Trophoblast cell (in vitro differentiated cells and primary cell): ENCODE measurements at regions not wholly inside any gene's neighbourhood (a gene's known extent, or its start where the extent isn't known, plus 50 kb on each side); places are given as distances from the start of the nearest gene placed in this dataset.

ENCODE experiments used
- DNase-seq, 2 donors: peaks; one replicate each; pipeline ENCODE4 v3.0.0-alpha.2; 2016
- H2AFZ ChIP-seq: 2 replicates; pipeline ENCODE4 v1.6.1; 2013; ENCODE audit warnings: low read length, moderate library complexity, mild to moderate bottlenecking; ENCODE audit not compliant: insufficient read depth, poor library complexity
- H2AK5ac ChIP-seq: 2 replicates; pipeline ENCODE4 v1.6.1; 2013; ENCODE audit warnings: mild to moderate bottlenecking, low read length
- H2BK120ac ChIP-seq: 2 replicates; pipeline ENCODE4 v1.6.1; 2013; ENCODE audit warnings: low read length, mild to moderate bottlenecking, moderate library complexity; ENCODE audit not compliant: insufficient read depth, poor library complexity
- H2BK12ac ChIP-seq: 2 replicates; pipeline ENCODE4 v1.6.1; 2013; ENCODE audit warnings: mild to moderate bottlenecking, low read length, moderate library complexity
- H2BK5ac ChIP-seq: 2 replicates; pipeline ENCODE4 v1.6.1; 2013; ENCODE audit warnings: low read length, low read depth, moderate library complexity, mild to moderate bottlenecking; ENCODE audit not compliant: poor library complexity
- H3K14ac ChIP-seq: 2 replicates; pipeline ENCODE4 v1.6.1; 2013; ENCODE audit warnings: mild to moderate bottlenecking, low read length
- H3K18ac ChIP-seq: 2 replicates; pipeline ENCODE4 v1.6.1; 2013; ENCODE audit warnings: mild to moderate bottlenecking, low read length
- H3K23ac ChIP-seq: 2 replicates; pipeline ENCODE4 v1.6.1; 2013; ENCODE audit warnings: low read length
- H3K27ac ChIP-seq: 2 replicates; pipeline ENCODE4 v1.5.1; 2013; ENCODE audit warnings: low read depth, mild to moderate bottlenecking, inconsistent platforms, low read length, moderate library complexity
- H3K27me3 ChIP-seq: 2 replicates; pipeline ENCODE4 v1.6.1; 2013; ENCODE audit warnings: inconsistent platforms, mild to moderate bottlenecking, low read length, moderate library complexity; ENCODE audit not compliant: insufficient read depth
- H3K36me3 ChIP-seq, 2 experiments: 1 replicate in 1 of 2; 2 replicates in 1 of 2; pipeline ENCODE4 v1.6.1; 2013; ENCODE audit warnings: low read length in 2 of 2, mild to moderate bottlenecking in 2 of 2, moderate library complexity in 1 of 2; ENCODE audit not compliant: insufficient read depth in 2 of 2, control insufficient read depth in 1 of 2
- H3K4ac ChIP-seq: 2 replicates; pipeline ENCODE4 v1.6.1; 2013; ENCODE audit warnings: low read depth, mild to moderate bottlenecking, low read length, moderate library complexity
- H3K4me1 ChIP-seq, 2 experiments: 1 replicate in 1 of 2; 2 replicates in 1 of 2; pipeline ENCODE4 v1.6.1; 2013; ENCODE audit warnings: low read length in 2 of 2, mild to moderate bottlenecking in 2 of 2, moderate library complexity in 1 of 2; ENCODE audit not compliant: insufficient read depth in 2 of 2, control insufficient read depth in 1 of 2
- H3K4me2 ChIP-seq: 2 replicates; pipeline ENCODE4 v1.6.1; 2013; ENCODE audit warnings: inconsistent platforms, mild to moderate bottlenecking, low read length, moderate library complexity
- H3K4me3 ChIP-seq: 2 replicates; pipeline ENCODE4 v1.5.1; 2013; ENCODE audit warnings: mild to moderate bottlenecking, low read depth, low read length, inconsistent platforms
- H3K79me1 ChIP-seq: one replicate; pipeline ENCODE4 v1.6.1; 2013; ENCODE audit warnings: low read length
- H3K79me2 ChIP-seq: 2 replicates; pipeline ENCODE4 v1.6.1; 2013; ENCODE audit warnings: low read length, mild to moderate bottlenecking; ENCODE audit not compliant: control insufficient read depth, insufficient read depth, poor library complexity
- H3K9ac ChIP-seq: 2 replicates; pipeline ENCODE4 v1.6.1; 2013; ENCODE audit warnings: mild to moderate bottlenecking, low read length
- H3K9me3 ChIP-seq: 2 replicates; pipeline ENCODE4 v1.6.1; 2013; ENCODE audit warnings: low read depth, mild to moderate bottlenecking, control low read depth, inconsistent platforms, low read length; ENCODE audit not compliant: insufficient read depth
- H4K12ac ChIP-seq: 2 replicates; pipeline ENCODE4 v1.6.1; 2013; ENCODE audit warnings: low read depth, mild to moderate bottlenecking, low read length, moderate library complexity
- H4K8ac ChIP-seq: 2 replicates; pipeline ENCODE4 v1.6.1; 2013; ENCODE audit warnings: low read depth, mild to moderate bottlenecking, low read length, moderate library complexity
- H4K91ac ChIP-seq: one replicate; pipeline ENCODE4 v1.6.1; 2013; ENCODE audit warnings: low read depth, mild to moderate bottlenecking, low read length, moderate library complexity
- WGBS: extraction: QIAGEN DNeasy Blood & Tissue Kit; methylation state at CpG from one replicate; pipeline ENCODE4 v1.1.7; 2013; ENCODE audit warnings: missing lambda C conversion rate; ENCODE audit not compliant: insufficient read length, insufficient coverage; ENCODE audit errors: extremely low coverage; 5-methylcytosine and 5-hydroxymethylcytosine counted together

DNA sequence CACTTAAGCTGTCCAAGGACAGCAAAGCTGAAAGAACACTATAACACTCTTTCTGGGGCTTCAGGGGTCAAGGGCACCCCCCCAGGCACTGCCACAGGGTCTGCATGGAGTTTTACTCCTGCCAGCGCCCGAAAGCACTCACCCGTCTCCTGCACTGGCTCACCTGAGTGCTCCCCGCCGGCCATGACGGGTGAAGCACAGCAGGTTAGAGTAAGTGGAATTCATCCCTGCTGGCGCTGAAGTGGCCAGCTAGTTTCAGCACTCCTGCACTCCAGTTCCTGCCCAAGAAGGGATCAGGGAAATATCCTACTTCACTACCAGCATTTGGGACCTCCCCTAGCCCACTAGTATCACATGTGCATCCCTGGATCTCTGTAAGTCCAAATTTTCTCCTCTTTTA is 516.0 kb downstream of the ZNF608 start:
- H3K4me2 ChIP-seq = no peak overlapping the region
- no peak overlapping the region for H3K23ac ChIP-seq
- H3K36me3 ChIP-seq = no peaks in the 10 kb centered on the region
- no peaks in the 10 kb centered on the region for H3K9me3 ChIP-seq
- H3K18ac ChIP-seq = no peak overlapping the region
- no peak overlapping the region for H2BK120ac ChIP-seq
- no peaks in the 10 kb centered on the region for H3K79me2 ChIP-seq
- H3K27ac ChIP-seq = no peak overlapping the region
- H3K4me3 ChIP-seq = no peak overlapping the region
- H3K9ac ChIP-seq = no peak overlapping the region
- no peaks in the 10 kb centered on the region for H3K27me3 ChIP-seq
- no peak for DNase-seq
- H2AK5ac ChIP-seq = no peak overlapping the region
- no peak overlapping the region for H3K4ac ChIP-seq
- H3K14ac ChIP-seq = no peak overlapping the region
- H3K4me1 ChIP-seq = no peaks in the 10 kb centered on the region
- no peak overlapping the region for H2AFZ ChIP-seq
- H2BK12ac ChIP-seq = no peak overlapping the region
- no peaks in the 10 kb centered on the region for H3K79me1 ChIP-seq
- no peak overlapping the region for H4K12ac ChIP-seq
- H4K8ac ChIP-seq = no peak overlapping the region
- no CpG with 5 or more reads among the region's 7 CpGs for WGBS
- no peak overlapping the region for H2BK5ac ChIP-seq
- no peak overlapping the region for H4K91ac ChIP-seq

DNA sequence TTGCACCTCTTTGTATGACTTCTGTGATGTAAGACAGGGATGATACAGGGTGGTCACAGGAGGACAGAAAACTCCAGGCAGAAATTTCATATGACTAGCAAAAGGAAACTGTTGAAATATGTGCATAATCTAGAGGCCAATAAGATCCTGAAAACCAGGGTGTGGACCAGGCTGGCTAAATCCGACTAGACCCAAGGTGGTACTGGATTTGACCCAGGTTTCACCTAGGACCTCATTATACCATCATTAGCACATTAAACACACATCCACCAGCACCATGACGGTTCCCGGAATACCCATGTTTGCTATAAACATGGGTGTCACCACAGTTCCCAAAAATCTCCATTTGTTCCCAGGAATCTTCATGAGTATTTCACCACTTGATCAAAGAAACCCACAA is 517.1 kb downstream of the ZNF608 start:
- WGBS = no CpG with 5 or more reads among the region's 3 CpGs
- Histone ChIP-seq H3K23ac (no peak overlapping the region), H2BK12ac (no peak overlapping the region), H3K4me1 (no peaks in the 10 kb centered on the region), H2BK120ac (no peak overlapping the region), H4K8ac (no peak overlapping the region), H4K91ac (no peak overlapping the region), H3K9ac (no peak overlapping the region), H3K4me3 (no peak overlapping the region), H3K79me2 (no peaks in the 10 kb centered on the region), H3K27me3 (no peaks in the 10 kb centered on the region), H3K4ac (no peak overlapping the region), H3K79me1 (no peaks in the 10 kb centered on the region), H3K27ac (no peak overlapping the region), H2AFZ (no peak overlapping the region), H3K36me3 (no peaks in the 10 kb centered on the region), H3K14ac (no peak overlapping the region), H2BK5ac (no peak overlapping the region), H3K9me3 (no peaks in the 10 kb centered on the region), H3K4me2 (no peak overlapping the region), H3K18ac (no peak overlapping the region), H4K12ac (no peak overlapping the region), H2AK5ac (no peak overlapping the region)
- DNase-seq = no peak

DNA sequence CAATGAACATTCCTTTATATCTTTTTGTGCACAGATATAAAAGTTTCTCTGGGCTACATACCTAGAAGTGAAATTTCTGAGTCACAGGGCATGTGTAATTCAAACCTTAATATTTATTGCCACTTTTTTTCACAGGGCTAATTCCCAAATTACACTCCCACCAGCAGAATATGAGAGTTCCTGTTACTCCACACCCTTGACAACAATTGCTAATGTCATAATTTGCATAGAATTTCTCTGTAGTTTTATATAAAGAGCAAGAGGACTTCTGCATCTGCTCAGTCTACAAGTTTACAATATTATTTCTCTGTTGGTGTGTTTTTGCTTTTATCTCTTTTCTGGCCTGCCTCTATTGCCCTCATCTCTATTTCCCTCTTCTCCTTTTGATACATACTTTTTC is 518.5 kb downstream of the ZNF608 start:
- Histone ChIP-seq H3K4ac (no peak overlapping the region), H2BK12ac (no peak overlapping the region), H3K4me3 (no peak overlapping the region), H4K91ac (no peak overlapping the region), H3K79me1 (no peaks in the 10 kb centered on the region), H3K14ac (no peak overlapping the region), H3K27me3 (no peaks in the 10 kb centered on the region), H2BK5ac (no peak overlapping the region), H3K4me2 (no peak overlapping the region), H3K4me1 (no peaks in the 10 kb centered on the region), H2AFZ (no peak overlapping the region), H2AK5ac (no peak overlapping the region), H3K9ac (no peak overlapping the region), H4K12ac (no peak overlapping the region), H3K23ac (no peak overlapping the region), H2BK120ac (no peak overlapping the region), H3K18ac (no peak overlapping the region), H3K27ac (no peak overlapping the region), H3K79me2 (no peaks in the 10 kb centered on the region), H3K9me3 (no peaks in the 10 kb centered on the region), H4K8ac (no peak overlapping the region), H3K36me3 (no peaks in the 10 kb centered on the region)
- DNase-seq = no peak

DNA sequence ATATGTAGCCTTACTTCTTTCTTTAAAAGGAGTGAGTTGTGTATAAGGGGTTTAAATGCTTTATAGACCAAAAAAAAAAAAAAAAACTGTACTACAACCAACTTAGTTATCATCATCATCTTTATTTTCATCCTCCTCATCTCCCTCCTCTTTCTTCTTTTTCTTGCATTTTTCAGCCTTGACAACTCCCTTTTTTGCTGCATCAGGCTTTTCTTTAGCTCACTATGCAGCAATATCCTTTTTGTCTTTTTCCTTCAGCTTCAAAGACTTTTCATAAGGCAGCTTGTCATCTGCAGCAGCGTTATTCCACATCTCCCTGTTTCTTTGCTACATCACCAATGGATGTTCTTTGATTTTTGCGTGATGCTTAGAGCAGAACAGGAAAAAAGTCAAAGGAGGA is 526.0 kb downstream of the ZNF608 start:
- no peak overlapping the region for H2BK120ac ChIP-seq

More for the DNA sequence above, 526.0 kb downstream of the ZNF608 start:
- Histone ChIP-seq H3K79me1 (no peaks in the 10 kb centered on the region), H4K91ac (no peak overlapping the region), H2AK5ac (no peak overlapping the region), H3K4me1 (no peaks in the 10 kb centered on the region), H2BK5ac (no peak overlapping the region), H2BK12ac (no peak overlapping the region), H3K27me3 (no peaks in the 10 kb centered on the region), H3K9ac (no peak overlapping the region), H3K14ac (no peak overlapping the region), H4K8ac (no peak overlapping the region), H3K4ac (no peak overlapping the region), H3K23ac (no peak overlapping the region), H3K9me3 (no peaks in the 10 kb centered on the region), H3K27ac (no peak overlapping the region), H2AFZ (no peak overlapping the region), H3K18ac (no peak overlapping the region), H3K4me3 (no peak overlapping the region), H3K4me2 (no peak overlapping the region), H4K12ac (no peak overlapping the region), H3K79me2 (no peaks in the 10 kb centered on the region), H3K36me3 (no peaks in the 10 kb centered on the region)
- no CpG with 5 or more reads among the region's 2 CpGs for WGBS
- DNase-seq = no peak
